B cell (primary cell): ENCODE measurements at regions not wholly inside any gene's neighbourhood (a gene's known extent, or its start where the extent isn't known, plus 50 kb on each side); places are given as distances from the start of the nearest gene placed in this dataset.

ENCODE experiments used
- CTCF ChIP-seq: fragments of 200-600 bp; IDR thresholded peaks from one replicate; pipeline ENCODE4 v1.8.0; 2022; ENCODE audit warnings: antibody characterized with exemption, mild to moderate bottlenecking
- EZH2 ChIP-seq: IDR thresholded peaks from 2 replicates; pipeline ENCODE4 v1.6.1; 2012; ENCODE audit warnings: borderline replicate concordance, low read depth, mild to moderate bottlenecking, moderate library complexity, low read length; ENCODE audit not compliant: insufficient read depth, poor library complexity, severe bottlenecking

- TF ChIP-seq CTCF: no peak
- TF ChIP-seq EZH2: no peak
Observed at GRCh38 chr16:9205661-9206060, 114.2 kb downstream of the HAPSTR1 start.
